Stimulated activated naive CD4-positive, alpha-beta T cell (primary cell): ENCODE measurements at regions not wholly inside any gene's neighbourhood (a gene's known extent, or its start where the extent isn't known, plus 50 kb on each side); places are given as distances from the start of the nearest gene placed in this dataset.
"Not testable (repeated sequence)": the region's sequence is repeated elsewhere in the genome, so short reads cannot be mapped to it uniquely, and the experiment has no call there.

Experiments used
- DNase-seq, 6 experiments: peaks; one replicate each; lab custom pipeline; 2025; lab: John Stamatoyannopoulos, UW

GRCh38 chr18:60062831-60063230 is 163.0 kb downstream of the PMAIP1 start:
- DNase-seq: not testable (repeated sequence)

- no peak for DNase-seq
These were observed 162.6 kb downstream of the PMAIP1 start for GRCh38 chr18:60062396-60062795.

- no peak for DNase-seq
These were observed 160.8 kb downstream of the PMAIP1 start for GRCh38 chr18:60060578-60060977.

- DNase-seq: no peak
These were observed 160.2 kb downstream of the PMAIP1 start for GRCh38 chr18:60060026-60060425.

- no peak for DNase-seq
These were observed 159.4 kb downstream of the PMAIP1 start for GRCh38 chr18:60059216-60059615.

GRCh38 chr18:60053747-60054304 is 154.0 kb downstream of the PMAIP1 start:
- no peak for DNase-seq

GRCh38 chr18:60050821-60051220 is 151.0 kb downstream of the PMAIP1 start:
- DNase-seq: no peak

GRCh38 chr18:60049172-60049571 is 149.4 kb downstream of the PMAIP1 start:
- DNase-seq: no peak

- DNase-seq: no peak
These were observed 147.8 kb downstream of the PMAIP1 start for GRCh38 chr18:60047556-60047955.

GRCh38 chr18:60044290-60045006 is 144.7 kb downstream of the PMAIP1 start:
- no peak for DNase-seq

GRCh38 chr18:60040971-60041370 is 141.2 kb downstream of the PMAIP1 start:
- DNase-seq: no peak

GRCh38 chr18:60038731-60039130 is 138.9 kb downstream of the PMAIP1 start:
- no peak for DNase-seq

GRCh38 chr18:60027397-60027796 is 127.6 kb downstream of the PMAIP1 start:
- DNase-seq: no peak

- DNase-seq: no peak
These were observed 125.1 kb downstream of the PMAIP1 start for GRCh38 chr18:60024857-60025256.

GRCh38 chr18:60024345-60024744 is 124.5 kb downstream of the PMAIP1 start:
- no peak for DNase-seq

- no peak for DNase-seq
These were observed 123.0 kb downstream of the PMAIP1 start for GRCh38 chr18:60022671-60023276.

- DNase-seq: no peak
These were observed 121.8 kb downstream of the PMAIP1 start for GRCh38 chr18:60021556-60021955.

- DNase-seq: no peak
These were observed 120.5 kb downstream of the PMAIP1 start for GRCh38 chr18:60020107-60020925.

GRCh38 chr18:60019463-60019840 is 119.7 kb downstream of the PMAIP1 start:
- no peak for DNase-seq

- no peak for DNase-seq
These were observed 119.0 kb downstream of the PMAIP1 start for GRCh38 chr18:60018618-60019462.

- not testable (repeated sequence) for DNase-seq
These were observed 118.3 kb downstream of the PMAIP1 start for GRCh38 chr18:60018134-60018533.

GRCh38 chr18:60017371-60017770 is 117.6 kb downstream of the PMAIP1 start:
- DNase-seq: no peak
